ENCODE measurements at regions not wholly inside any gene's neighbourhood (a gene's known extent, or its start where the extent isn't known, plus 50 kb on each side); places are given as distances from the start of the nearest gene placed in this dataset.

- TF ChIP-seq CTCF (conservative IDR thresholded peaks at IDR 0.05; ENCODE audit: low read depth, low read length) (no peak), EZH2 (IDR thresholded peaks at IDR 0.05; ENCODE audit: low read length, unreplicated experiment) (no peak), EZH2phosphoT487 (IDR thresholded peaks at IDR 0.05; ENCODE audit: borderline replicate concordance, low read length) (no peak)
These were observed 407.8 kb downstream of the KLF5 start for GRCh38 chr13:73466561-73466960.

Data from PC-3 (cell line).